Right lobe of liver (tissue), 6 donors: ENCODE measurements at regions not wholly inside any gene's neighbourhood (a gene's known extent, or its start where the extent isn't known, plus 50 kb on each side); places are given as distances from the start of the nearest gene placed in this dataset.
A peak's percentile ranks its signal among the peaks of the same experiment; 100 is the strongest.
"Not testable (repeated sequence)": the region's sequence is repeated elsewhere in the genome, so short reads cannot be mapped to it uniquely, and the experiment has no call there.

Experiments used
- ATAC-seq, 4 donors: fragments of 200-7000 bp; cut with Tn5 transposase; one replicate each; pipeline ENCODE4 v1.9.1; 2020; ENCODE audit warnings: mild to moderate bottlenecking in 4 of 4, moderate library complexity in 4 of 4
- DNase-seq, 3 donors: peaks; one replicate each; pipeline ENCODE4 v3.0.0-alpha.2; 2020
- H3K27ac ChIP-seq, 3 donors: fragments of 200-600 bp; one replicate each; pipeline ENCODE4 v1.8.0; 2022
- H3K27me3 ChIP-seq, 2 donors: fragments of 200-600 bp; one replicate each; pipeline ENCODE4 v1.8.0; 2022
- H3K36me3 ChIP-seq, 4 donors: fragments of 200-600 bp; sonication (generic) in 1 of 4; one replicate each; pipeline versions ENCODE4 v1.5.1 to v1.8.0; 2017 to 2022; ENCODE audit warnings: control low read depth in 1 of 4
- H3K4me1 ChIP-seq, 4 donors: fragments of 200-600 bp; sonication (generic) in 1 of 4; one replicate each; pipeline versions ENCODE4 v1.5.1 to v1.8.0; 2017 to 2022; ENCODE audit warnings: control low read depth in 1 of 4
- H3K4me3 ChIP-seq, 3 donors: fragments of 200-600 bp; one replicate each; pipeline ENCODE4 v1.8.0; 2022
- H3K9me3 ChIP-seq, 4 donors: fragments of 200-600 bp; sonication (generic) in 1 of 4; one replicate each; pipeline versions ENCODE4 v1.5.1 to v1.8.0; 2017 to 2022; ENCODE audit warnings: control low read depth in 1 of 4
- POLR2A ChIP-seq: fragments of 450-650 bp; IDR thresholded peaks from one replicate; pipeline ENCODE4 v1.6.1; 2017; ENCODE audit warnings: antibody characterized with exemption, mild to moderate bottlenecking
- WGBS: methylation state at CpG from one replicate; pipeline ENCODE4 v1.1.6; 2018; ENCODE audit warnings: low coverage, low lambda C conversion rate; ENCODE audit not compliant: insufficient coverage; ENCODE audit errors: missing lambda C conversion rate; 5-methylcytosine and 5-hydroxymethylcytosine counted together
- intact Hi-C, 2 donors: fragments of 100-400 bp; cut with DNase I; formaldehyde crosslinking; loops; one replicate each; pipeline versions ENCODE4 v1.11.2 to v1.14.1; 2022
- TF ChIP-seq, protein P1 (sequence below), 4 donors: fragments of 200-600 bp in 3 of 4; fragments of 450-650 bp in 1 of 4; IDR thresholded peaks; one replicate each; pipeline versions ENCODE4 v1.5.1 to v1.8.0; 2016 to 2022; ENCODE audit warnings: antibody characterized with exemption in 4 of 4, mild to moderate bottlenecking in 2 of 4
- donor health status: DM: no; HTN: yes; CAD: no.
- donor health status: DM: no; HTN: no; CAD: no.
- donor health status: DM: no; HTN: no; CAD: no.
- donor health status: DM: no; HTN: yes; CAD: no.
- donor health status: DM: no; HTN: yes; CAD: no.

DNA sequence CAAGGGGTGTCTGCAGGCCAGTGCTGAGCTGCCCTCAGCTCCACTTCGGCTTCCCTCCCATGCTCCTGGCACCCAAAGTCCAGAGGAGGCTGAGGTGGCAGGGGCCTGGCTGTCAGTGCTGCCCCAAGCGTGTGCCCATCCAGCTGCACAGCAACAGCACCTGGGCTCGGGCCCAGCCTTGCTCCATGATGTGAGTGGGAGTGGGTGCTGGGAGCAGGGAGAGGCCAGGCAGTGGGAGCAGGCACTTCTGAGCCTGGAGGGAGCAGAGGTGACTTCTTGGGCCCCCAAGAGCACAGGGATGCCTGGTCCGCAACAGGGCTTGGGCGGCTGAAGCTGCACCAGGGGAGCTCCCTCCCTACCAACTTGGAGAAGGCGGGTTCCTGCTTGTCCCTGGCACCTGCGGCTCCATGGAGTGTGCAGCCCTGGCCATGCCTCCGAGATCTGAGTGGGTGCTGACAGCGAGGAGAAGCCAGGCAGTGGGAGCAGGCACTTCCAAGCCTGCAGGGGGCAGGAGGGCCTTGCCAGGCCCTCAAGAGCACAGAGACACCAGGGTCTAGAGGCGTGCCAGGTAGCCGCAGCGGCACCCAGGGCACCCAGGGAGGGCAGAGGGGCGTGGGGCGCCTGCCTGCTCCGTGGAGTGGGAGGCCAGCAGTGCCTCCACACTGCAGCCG lies 366.7 kb upstream of the SGO1 start:
- WGBS = 94% methylated on average over 6 of the region's 16 CpGs
- H3K4me1 ChIP-seq = no peaks in the 10 kb centered on the region
- TF ChIP-seq POLR2A = no peak
- TF ChIP-seq, protein P1, sequence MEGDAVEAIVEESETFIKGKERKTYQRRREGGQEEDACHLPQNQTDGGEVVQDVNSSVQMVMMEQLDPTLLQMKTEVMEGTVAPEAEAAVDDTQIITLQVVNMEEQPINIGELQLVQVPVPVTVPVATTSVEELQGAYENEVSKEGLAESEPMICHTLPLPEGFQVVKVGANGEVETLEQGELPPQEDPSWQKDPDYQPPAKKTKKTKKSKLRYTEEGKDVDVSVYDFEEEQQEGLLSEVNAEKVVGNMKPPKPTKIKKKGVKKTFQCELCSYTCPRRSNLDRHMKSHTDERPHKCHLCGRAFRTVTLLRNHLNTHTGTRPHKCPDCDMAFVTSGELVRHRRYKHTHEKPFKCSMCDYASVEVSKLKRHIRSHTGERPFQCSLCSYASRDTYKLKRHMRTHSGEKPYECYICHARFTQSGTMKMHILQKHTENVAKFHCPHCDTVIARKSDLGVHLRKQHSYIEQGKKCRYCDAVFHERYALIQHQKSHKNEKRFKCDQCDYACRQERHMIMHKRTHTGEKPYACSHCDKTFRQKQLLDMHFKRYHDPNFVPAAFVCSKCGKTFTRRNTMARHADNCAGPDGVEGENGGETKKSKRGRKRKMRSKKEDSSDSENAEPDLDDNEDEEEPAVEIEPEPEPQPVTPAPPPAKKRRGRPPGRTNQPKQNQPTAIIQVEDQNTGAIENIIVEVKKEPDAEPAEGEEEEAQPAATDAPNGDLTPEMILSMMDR (IDR thresholded peaks at IDR 0.05) = no peak
- no peak overlapping the region for H3K4me3 ChIP-seq
- intact Hi-C loops = no loop called here
- DNase-seq = peak in 1 of 3 donors; percentile 45
- no peak overlapping the region for H3K27ac ChIP-seq
- no peaks in the 10 kb centered on the region for H3K27me3 ChIP-seq
- no peaks in the 10 kb centered on the region for H3K36me3 ChIP-seq
- no peaks in the 10 kb centered on the region for H3K9me3 ChIP-seq
- ATAC-seq = peak in 1 of 4 donors; percentile 28

DNA sequence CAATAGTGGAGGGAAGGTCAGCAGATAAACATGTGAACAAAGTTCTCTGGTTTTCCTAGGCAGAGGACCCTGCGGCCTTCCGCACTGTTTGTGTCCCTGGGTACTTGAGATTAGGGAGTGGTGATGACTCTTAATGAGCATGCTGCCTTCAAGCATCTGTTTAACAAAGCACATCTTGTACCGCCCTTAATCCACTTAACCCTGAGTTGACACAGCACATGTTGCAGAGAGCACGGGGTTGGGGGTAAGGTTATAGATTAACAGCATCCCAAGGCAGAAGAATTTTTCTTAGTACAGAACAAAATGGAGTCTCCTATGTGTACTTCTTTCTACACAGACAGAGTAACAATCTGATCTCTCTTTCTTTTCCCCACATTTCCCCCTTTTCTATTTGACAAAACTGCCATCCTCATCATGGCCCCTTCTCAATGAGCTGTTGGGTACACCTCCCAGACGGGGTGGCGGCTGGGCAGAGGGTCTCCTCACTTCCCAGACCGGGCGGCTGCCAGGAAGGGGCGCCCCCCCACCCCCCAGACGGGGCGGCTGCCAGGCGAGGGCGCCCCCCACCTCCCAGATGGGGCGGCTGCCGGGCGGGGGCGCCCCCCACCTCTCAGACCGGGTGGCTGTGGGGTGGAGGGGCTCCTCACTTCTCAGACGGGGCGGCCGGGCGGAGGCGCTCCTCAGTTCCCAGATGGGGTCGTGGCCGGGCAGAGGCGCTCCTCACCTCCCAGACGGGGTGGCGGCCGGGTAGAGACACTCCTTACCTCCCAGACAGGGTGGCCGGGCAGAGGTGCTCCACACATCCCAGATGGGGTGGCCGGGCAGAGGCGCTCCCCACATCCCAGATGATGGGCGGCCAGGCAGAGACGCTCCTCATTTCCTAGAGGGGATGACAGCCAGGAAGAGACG lies 361.6 kb upstream of the SGO1 start:
- H3K36me3 ChIP-seq, ATAC-seq, H3K27ac ChIP-seq, H3K4me1 ChIP-seq, intact Hi-C loops, H3K4me3 ChIP-seq, H3K27me3 ChIP-seq, H3K9me3 ChIP-seq: not testable (repeated sequence)
- DNase-seq = peak in 1 of 3 donors; percentile 40
- 74% methylated on average over 5 of the region's 35 CpGs for WGBS

DNA sequence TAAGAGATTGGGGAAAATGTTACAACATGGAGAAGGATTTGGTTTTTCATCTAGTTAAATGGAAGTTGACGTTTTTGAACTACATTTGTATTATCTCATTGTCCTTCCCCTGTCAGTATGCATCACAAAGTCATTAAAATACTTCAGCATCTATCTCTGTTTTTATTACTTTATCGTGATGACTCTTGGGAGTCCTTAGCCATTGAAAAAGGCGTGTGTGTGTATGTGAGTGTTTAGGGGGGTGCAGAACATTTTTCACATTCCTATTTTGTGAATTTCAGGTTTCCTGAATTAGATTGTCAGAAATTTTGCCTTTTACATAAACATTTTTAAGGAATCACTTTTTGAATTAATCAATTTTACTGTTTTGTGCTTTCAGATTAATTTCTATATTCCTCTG lies 360.6 kb upstream of the SGO1 start:
- Histone ChIP-seq H3K27me3 (no peaks in the 10 kb centered on the region), H3K4me3 (no peak overlapping the region), H3K9me3 (no peaks in the 10 kb centered on the region), H3K4me1 (no peaks in the 10 kb centered on the region), H3K27ac (no peak overlapping the region), H3K36me3 (no peaks in the 10 kb centered on the region)
- DNase-seq = no peak
- intact Hi-C loops = no loop called here
- WGBS = 57% methylated on average over 3 of the region's 3 CpGs
- no peak for ATAC-seq
- TF ChIP-seq, protein P1 (IDR thresholded peaks at IDR 0.05) = no peak
- no peak for TF ChIP-seq POLR2A

DNA sequence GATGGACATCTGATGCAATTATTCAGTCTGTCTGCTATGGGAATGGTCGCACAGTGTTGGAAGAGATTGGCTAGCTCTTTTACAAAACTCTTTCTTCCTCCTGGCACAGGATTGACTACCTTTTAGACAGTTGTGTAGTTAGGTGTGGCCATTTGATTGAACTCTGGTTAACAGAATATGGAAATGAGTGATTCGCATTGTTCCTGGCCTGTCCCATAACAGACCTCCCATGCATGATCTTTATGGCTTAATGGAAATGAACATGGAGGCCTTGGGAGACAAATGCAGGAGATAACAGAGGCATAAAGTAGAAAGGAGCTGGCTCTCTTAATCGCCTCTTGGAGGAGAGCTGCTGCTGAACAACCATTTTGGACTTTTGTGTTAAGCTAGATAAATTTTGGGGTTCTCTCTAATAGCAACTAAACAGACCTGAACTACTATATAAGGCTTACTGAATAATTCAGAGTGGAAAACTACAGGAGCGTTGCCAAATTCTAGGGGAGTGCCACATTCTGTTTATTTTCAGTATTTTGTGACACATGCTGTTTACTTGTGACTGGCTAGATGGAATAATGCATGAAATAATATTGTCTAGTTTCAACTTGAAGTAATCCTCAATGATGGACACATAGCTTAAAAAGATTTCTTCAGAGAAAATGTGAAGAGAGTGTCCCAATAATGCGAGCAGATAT lies 357.7 kb upstream of the SGO1 start:
- no peaks in the 10 kb centered on the region for H3K4me1 ChIP-seq
- intact Hi-C loops = no loop called here
- no peaks in the 10 kb centered on the region for H3K27me3 ChIP-seq
- H3K4me3 ChIP-seq = no peak overlapping the region
- TF ChIP-seq POLR2A = no peak
- TF ChIP-seq, protein P1 (IDR thresholded peaks at IDR 0.05) = no peak
- DNase-seq (no peak), ATAC-seq (no peak)
- no peak overlapping the region for H3K27ac ChIP-seq
- 77% methylated on average over 5 of the region's 5 CpGs for WGBS
- no peaks in the 10 kb centered on the region for H3K9me3 ChIP-seq
- H3K36me3 ChIP-seq = no peaks in the 10 kb centered on the region
